Transverse colon (tissue), 4 donors: ENCODE measurements at regions not wholly inside any gene's neighbourhood (a gene's known extent, or its start where the extent isn't known, plus 50 kb on each side); places are given as distances from the start of the nearest gene placed in this dataset.

ENCODE experiments used
- EP300 ChIP-seq: sonication (generic); formaldehyde crosslinking; IDR thresholded peaks from one replicate; pipeline ENCODE4 v1.6.1; 2017; ENCODE audit warnings: antibody characterized with exemption, low read depth
- POLR2A ChIP-seq: fragments of 450-650 bp; IDR thresholded peaks from one replicate; pipeline ENCODE4 v1.6.1; 2016; ENCODE audit warnings: antibody characterized with exemption, mild to moderate bottlenecking, moderate library complexity
- POLR2AphosphoS5 ChIP-seq, 3 donors: sonication (generic); formaldehyde crosslinking; IDR thresholded peaks; one replicate each; pipeline ENCODE4 v1.6.1; 2016; ENCODE audit warnings: antibody characterized with exemption in 3 of 3
- TF ChIP-seq, protein P1 (sequence below), 5 experiments: fragments of 200-600 bp in 3 of 5; fragments of 450-650 bp in 2 of 5; sonication (generic) in 3 of 5; IDR thresholded peaks; 1 replicate in 2 of 5; 2 replicates in 3 of 5; pipeline ENCODE4 v1.5.1; 2016 to 2017; ENCODE audit warnings: antibody characterized with exemption in 5 of 5, inconsistent platforms in 3 of 5, mild to moderate bottlenecking in 2 of 5, moderate library complexity in 1 of 5

DNA sequence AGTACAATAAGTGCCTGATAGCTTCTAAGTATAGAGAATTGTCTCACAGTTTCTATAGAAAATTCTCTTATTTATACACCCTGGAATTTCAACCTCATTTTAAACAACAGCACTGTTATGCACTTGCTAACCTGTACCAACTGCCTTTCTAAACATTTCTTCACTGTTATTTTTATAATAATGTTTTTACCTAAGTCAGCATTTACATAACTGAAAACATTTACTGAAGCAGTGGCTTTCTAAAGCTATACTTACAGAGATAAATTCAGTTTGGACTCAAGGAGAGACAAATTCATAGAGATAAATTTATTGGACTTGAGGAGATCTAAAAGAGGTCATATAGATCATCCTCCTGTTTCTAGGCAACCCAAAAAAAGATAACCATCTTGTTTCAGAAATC is 686.6 kb upstream of the FAT3 start:
- TF ChIP-seq, protein P1, sequence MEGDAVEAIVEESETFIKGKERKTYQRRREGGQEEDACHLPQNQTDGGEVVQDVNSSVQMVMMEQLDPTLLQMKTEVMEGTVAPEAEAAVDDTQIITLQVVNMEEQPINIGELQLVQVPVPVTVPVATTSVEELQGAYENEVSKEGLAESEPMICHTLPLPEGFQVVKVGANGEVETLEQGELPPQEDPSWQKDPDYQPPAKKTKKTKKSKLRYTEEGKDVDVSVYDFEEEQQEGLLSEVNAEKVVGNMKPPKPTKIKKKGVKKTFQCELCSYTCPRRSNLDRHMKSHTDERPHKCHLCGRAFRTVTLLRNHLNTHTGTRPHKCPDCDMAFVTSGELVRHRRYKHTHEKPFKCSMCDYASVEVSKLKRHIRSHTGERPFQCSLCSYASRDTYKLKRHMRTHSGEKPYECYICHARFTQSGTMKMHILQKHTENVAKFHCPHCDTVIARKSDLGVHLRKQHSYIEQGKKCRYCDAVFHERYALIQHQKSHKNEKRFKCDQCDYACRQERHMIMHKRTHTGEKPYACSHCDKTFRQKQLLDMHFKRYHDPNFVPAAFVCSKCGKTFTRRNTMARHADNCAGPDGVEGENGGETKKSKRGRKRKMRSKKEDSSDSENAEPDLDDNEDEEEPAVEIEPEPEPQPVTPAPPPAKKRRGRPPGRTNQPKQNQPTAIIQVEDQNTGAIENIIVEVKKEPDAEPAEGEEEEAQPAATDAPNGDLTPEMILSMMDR (IDR thresholded peaks at IDR 0.05) = no peak
- TF ChIP-seq POLR2AphosphoS5 (IDR thresholded peaks at IDR 0.05) (no peak), EP300 (no peak), POLR2A (no peak)
